HCT116 (cell line): ENCODE measurements at regions not wholly inside any gene's neighbourhood (a gene's known extent, or its start where the extent isn't known, plus 50 kb on each side); places are given as distances from the start of the nearest gene placed in this dataset.

ENCODE experiments used
- ATAC-seq: fragments of 200-7000 bp; cut with Tn5 transposase; 2 replicates; pipeline ENCODE4 v1.9.1; 2020; ENCODE audit warnings: mild to moderate bottlenecking, moderate library complexity
- BruUV-seq: library from RNA; stranded (reverse); fragments of 400-500 nt; replicated peaks from 2 replicates; lab custom pipeline; 2021; lab: Mats Ljungman, UMichigan
- CTCF ChIA-PET: fragments of 300-600 bp; sonication (Branson Sonifier 250); formaldehyde crosslinking; loops from one replicate; lab custom pipeline; 2021; ENCODE audit warnings: antibody characterized with exemption; lab: Charles Lee
- POLR2A ChIA-PET: fragments of 300-600, 350-600 bp; sonication (Branson Sonifier 250); formaldehyde crosslinking; loops from one replicate; lab custom pipeline; 2021; ENCODE audit warnings: antibody characterized with exemption; lab: Charles Lee
- RAD21 ChIA-PET, 2 experiments: fragments of 300-600 bp; sonication (Branson Sonifier 250); formaldehyde crosslinking; loops; one replicate each; lab custom pipeline; 2023; ENCODE audit warnings: low total read pairs in 2 of 2; ENCODE audit not compliant: uncharacterized antibody in 2 of 2, unreplicated experiment in 2 of 2, low non-redundant PET in 1 of 2; lab: Charles Lee
- DNase-seq: peaks from one replicate; pipeline ENCODE4 v3.0.0-alpha.2; 2010; ENCODE audit warnings: low read depth, low spot score
- H2AFZ ChIP-seq: fragments of 200-600 bp; shearing (Covaris generic), sonication (generic); 2 replicates; pipeline ENCODE4 v1.6.1; 2017; ENCODE audit warnings: low read depth, mixed run types, mixed read lengths, antibody characterized with exemption, low read length; ENCODE audit not compliant: poor library complexity, severe bottlenecking
- H3K27ac ChIP-seq: 2 replicates; pipeline ENCODE4 v1.5.1; 2012; ENCODE audit warnings: low read depth, low read length
- H3K27me3 ChIP-seq: fragments of 200-600 bp; sonication (generic); 2 replicates; pipeline ENCODE4 v1.6.1; 2016; ENCODE audit warnings: mixed run types, low read length, mixed read lengths; ENCODE audit not compliant: insufficient read depth
- H3K36me3 ChIP-seq, 2 experiments: fragments of 200-500 bp in 1 of 2; fragments of 200-600 bp in 1 of 2; sonication (Bioruptor generic) in 1 of 2; sonication (generic) in 1 of 2; 2 replicates each; pipeline versions ENCODE4 v1.5.1 to v1.6.1; 2014 to 2016; ENCODE audit warnings: low read length in 2 of 2, inconsistent platforms in 1 of 2, mixed read lengths in 1 of 2, mixed run types in 1 of 2; ENCODE audit not compliant: insufficient read depth in 2 of 2, control insufficient read depth in 1 of 2
- H3K4me1 ChIP-seq, 2 experiments: fragments of 200-600 bp in 1 of 2; sonication (generic) in 1 of 2; 2 replicates each; pipeline versions ENCODE4 v1.5.1 to v1.6.1; 2012 to 2017; ENCODE audit warnings: low read length in 2 of 2, inconsistent platforms in 1 of 2, mild to moderate bottlenecking in 1 of 2, mixed read lengths in 1 of 2, mixed run types in 1 of 2, moderate library complexity in 1 of 2; ENCODE audit not compliant: insufficient read depth in 2 of 2, control insufficient read depth in 1 of 2
- H3K4me2 ChIP-seq: fragments of 200-600 bp; sonication (generic); 2 replicates; pipeline ENCODE4 v1.6.1; 2017; ENCODE audit warnings: mixed run types, low read length, mixed read lengths
- H3K4me3 ChIP-seq, 2 experiments: fragments of 200-600 bp in 1 of 2; sonication (generic) in 1 of 2; replicated peaks in 1 of 2; 2 replicates each; pipeline ENCODE4 v1.5.1; 2011 to 2016; ENCODE audit warnings: low read length in 2 of 2, control low read depth in 1 of 2, low read depth in 1 of 2, mild to moderate bottlenecking in 1 of 2, mixed read lengths in 1 of 2, mixed run types in 1 of 2
- H3K79me2 ChIP-seq: fragments of 200-600 bp; sonication (generic); 2 replicates; pipeline ENCODE4 v1.6.1; 2017; ENCODE audit warnings: mild to moderate bottlenecking, mixed run types, low read length, moderate library complexity, mixed read lengths; ENCODE audit not compliant: insufficient read depth
- H3K9ac ChIP-seq: fragments of 200-600 bp; sonication (generic); 2 replicates; pipeline ENCODE4 v1.6.1; 2016; ENCODE audit warnings: low read length, mixed read lengths
- H3K9me2 ChIP-seq: fragments of 200-600 bp; sonication (generic), shearing (Covaris generic); 2 replicates; pipeline ENCODE4 v1.6.1; 2017; ENCODE audit warnings: mixed run types, mild to moderate bottlenecking, moderate library complexity; ENCODE audit not compliant: insufficient read depth
- H3K9me3 ChIP-seq, 2 experiments: fragments of 200-500 bp in 1 of 2; fragments of 200-600 bp in 1 of 2; sonication (Bioruptor generic) in 1 of 2; sonication (generic) in 1 of 2; 2 replicates each; pipeline ENCODE4 v1.6.1; 2014 to 2017; ENCODE audit warnings: low read length in 2 of 2, mixed read lengths in 2 of 2, inconsistent platforms in 1 of 2, low read depth in 1 of 2, mild to moderate bottlenecking in 1 of 2, mixed run types in 1 of 2, moderate library complexity in 1 of 2; ENCODE audit not compliant: control insufficient read depth in 1 of 2, insufficient read depth in 1 of 2
- H4K20me1 ChIP-seq: fragments of 200-600 bp; sonication (generic), shearing (Covaris generic); 2 replicates; pipeline ENCODE4 v1.6.1; 2017; ENCODE audit warnings: mixed run types, mild to moderate bottlenecking, moderate library complexity; ENCODE audit not compliant: insufficient read depth
- ATF3 ChIP-seq: IDR thresholded peaks from 2 replicates; pipeline ENCODE4 v1.6.1; 2012
- CBX3 ChIP-seq: IDR thresholded peaks from 2 replicates; pipeline ENCODE4 v1.6.1; 2012; ENCODE audit warnings: low read depth
- CTCF ChIP-seq, 3 experiments: fragments of 200-600 bp in 1 of 3; sonication (generic) in 1 of 3; IDR thresholded peaks in 2 of 3; conservative IDR thresholded peaks in 1 of 3; 2 replicates each; pipeline ENCODE4 v1.5.1; 2012 to 2017; ENCODE audit warnings: low read depth in 2 of 3, low read length in 2 of 3, antibody characterized with exemption in 1 of 3, borderline replicate concordance in 1 of 3, control low read depth in 1 of 3, mild to moderate bottlenecking in 1 of 3, mixed read lengths in 1 of 3, mixed run types in 1 of 3, moderate library complexity in 1 of 3; ENCODE audit not compliant: insufficient read depth in 1 of 3
- EGR1 ChIP-seq: IDR thresholded peaks from 2 replicates; pipeline ENCODE4 v1.6.1; 2012; ENCODE audit warnings: low read depth
- EZH2 ChIP-seq: fragments of 200-600 bp; sonication (generic); IDR thresholded peaks from 2 replicates; pipeline ENCODE4 v1.6.1; 2017; ENCODE audit warnings: antibody characterized with exemption, mixed run types
- EZH2phosphoT487 ChIP-seq: fragments of 200-600 bp; IDR thresholded peaks from 2 replicates; pipeline ENCODE4 v1.6.1; 2018; ENCODE audit warnings: antibody characterized with exemption, borderline replicate concordance
- JUND ChIP-seq: IDR thresholded peaks from 2 replicates; pipeline ENCODE4 v1.6.1; 2012
- MAX ChIP-seq: IDR thresholded peaks from 2 replicates; pipeline ENCODE4 v1.6.1; 2012
- POLR2AphosphoS5 ChIP-seq: IDR thresholded peaks from 2 replicates; pipeline ENCODE4 v1.6.1; 2011; ENCODE audit warnings: mild to moderate bottlenecking, low read depth, low read length, moderate library complexity
- RAD21 ChIP-seq: IDR thresholded peaks from 2 replicates; pipeline ENCODE4 v1.6.1; 2012; ENCODE audit warnings: low read depth, mild to moderate bottlenecking
- REST ChIP-seq: IDR thresholded peaks from 2 replicates; pipeline ENCODE4 v1.6.1; 2012; ENCODE audit warnings: low read depth
- SP1 ChIP-seq: IDR thresholded peaks from 2 replicates; pipeline ENCODE4 v1.6.1; 2012; ENCODE audit warnings: low read depth
- TCF7L2 ChIP-seq: IDR thresholded peaks from 2 replicates; pipeline ENCODE4 v1.7.0; 2011; ENCODE audit warnings: borderline replicate concordance, inconsistent platforms; ENCODE audit not compliant: insufficient read depth, insufficient read length; ENCODE audit errors: extremely low read depth
- YY1 ChIP-seq: IDR thresholded peaks from 2 replicates; pipeline ENCODE4 v1.6.1; 2011; ENCODE audit warnings: low read length, low read depth, moderate library complexity, mild to moderate bottlenecking; ENCODE audit not compliant: insufficient replicate concordance; ENCODE audit errors: extremely low read depth
- ZFX ChIP-seq: fragments of 450-650 bp; IDR thresholded peaks from 2 replicates; pipeline ENCODE4 v1.6.1; 2017
- ZNF274 ChIP-seq: fragments of 200-500 bp; sonication (Bioruptor generic); IDR thresholded peaks from 2 replicates; pipeline ENCODE4 v1.6.1; 2014; ENCODE audit warnings: mild to moderate bottlenecking, low read depth, low read length, inconsistent platforms
- intact Hi-C: fragments of 100-400 bp; cut with micrococcal nuclease; formaldehyde crosslinking; loops from 2 replicates; pipeline ENCODE4 v1.10.0; 2022

GRCh38 chr2:19035238-19035637 is 323.2 kb downstream of the OSR1 start:
- Histone ChIP-seq H3K4me1 (no peaks in the 10 kb centered on the region), H3K27ac (no peak overlapping the region), H2AFZ (no peak overlapping the region), H3K4me2 (no peak overlapping the region), H3K9ac (no peak overlapping the region), H3K4me3 (no peak overlapping the region), H3K79me2 (no peaks in the 10 kb centered on the region), H4K20me1 (no peaks in the 10 kb centered on the region), H3K9me2 (no peaks in the 10 kb centered on the region), H3K36me3 (no peaks in the 10 kb centered on the region), H3K9me3 (no peaks in the 10 kb centered on the region), H3K27me3 (peaks cover 21% of the 10 kb centered on the region)
- intact Hi-C loops, result no loop called here
- ChIA-PET POLR2A (no interaction called here), CTCF (no interaction called here), RAD21 (no interaction called here)
- no peak for ATAC-seq
- no peak for DNase-seq
- BruUV-seq, result no TSS peak
- TF ChIP-seq JUND, result no peak
- no peak for TF ChIP-seq MAX
- TF ChIP-seq REST, result no peak
- TF ChIP-seq EZH2phosphoT487, result no peak
- TF ChIP-seq RAD21, result no peak
- TF ChIP-seq ZFX, result no peak
- no peak for TF ChIP-seq CBX3
- no peak for TF ChIP-seq TCF7L2
- TF ChIP-seq ATF3, result no peak
- TF ChIP-seq SP1, result no peak
- TF ChIP-seq EZH2, result no peak
- no peak for TF ChIP-seq ZNF274
- no peak for TF ChIP-seq YY1
- TF ChIP-seq EGR1, result no peak
- no peak for TF ChIP-seq CTCF (IDR thresholded peaks at IDR 0.05 in 2 of 3, conservative IDR thresholded peaks at IDR 0.05 in 1 of 3; ENCODE audit: borderline replicate concordance in 1 of 3, insufficient read depth in 1 of 3, low read depth in 2 of 3, low read length in 2 of 3)
- TF ChIP-seq POLR2AphosphoS5, result no peak
